ENCODE measurements at regions not wholly inside any gene's neighbourhood (a gene's known extent, or its start where the extent isn't known, plus 50 kb on each side); places are given as distances from the start of the nearest gene placed in this dataset.

GRCh38 chr12:115387467-115387901 is 703.5 kb upstream of the TBX3 start:
- TF ChIP-seq CTCF (conservative IDR thresholded peaks at IDR 0.05 in 1 of 2, IDR thresholded peaks at IDR 0.05 in 1 of 2; ENCODE audit: low read depth in 1 of 2, low read length in 2 of 2): no peak
- TF ChIP-seq EZH2 (IDR thresholded peaks at IDR 0.05; ENCODE audit: low read length, missing control alignments): no peak

All from fibroblast of lung (primary cell).